ENCODE measurements at regions not wholly inside any gene's neighbourhood (a gene's known extent, or its start where the extent isn't known, plus 50 kb on each side); places are given as distances from the start of the nearest gene placed in this dataset.

- CTCF ChIA-PET = interaction anchor here (0.7 kb wide), 1 partner anchor 50 kb away, joined by 3 read pairs; no protein-coding TSS in a partner anchor
- Histone ChIP-seq H3K9me3 (ENCODE audit: low read depth, low read length, poor library complexity, severe bottlenecking) (no peaks in the 10 kb centered on the region), H3K27ac (ENCODE audit: low read depth, low read length, poor library complexity, severe bottlenecking) (no peak overlapping the region), H3K36me3 (ENCODE audit: insufficient read depth, low read length, poor library complexity, severe bottlenecking) (no peaks in the 10 kb centered on the region), H3K27me3 (replicated peaks; ENCODE audit: insufficient read depth, low read depth, low read length, poor library complexity) (no peaks in the 10 kb centered on the region), H3K4me1 (ENCODE audit: insufficient read depth, low read length, poor library complexity, severe bottlenecking) (no peaks in the 10 kb centered on the region), H3K4me3 (ENCODE audit: low read depth, low read length, poor library complexity, severe bottlenecking) (no peak overlapping the region)
- TF ChIP-seq CTCF (conservative IDR thresholded peaks at IDR 0.05; ENCODE audit: low read depth, low read length) (no peak), EZH2 (IDR thresholded peaks at IDR 0.05; ENCODE audit: borderline replicate concordance, low read depth, low read length, poor library complexity, severe bottlenecking) (no peak)
- POLR2A ChIA-PET (ENCODE audit: low non-redundant PET) = no interaction called here
- BruUV-seq (replicated peaks) = no TSS peak
- intact Hi-C loops (cut with micrococcal nuclease; ENCODE audit: unreplicated experiment) = no loop called here
- no peak for DNase-seq (ENCODE audit: low spot score)
Observed at GRCh38 chr9:92187390-92187789, 72.2 kb upstream of the SPTLC1 start.

GRCh38 chr9:92186631-92187030 lies 71.4 kb upstream of the SPTLC1 start:
- Histone ChIP-seq H3K36me3 (ENCODE audit: insufficient read depth, low read length, poor library complexity, severe bottlenecking) (no peaks in the 10 kb centered on the region), H3K27ac (ENCODE audit: low read depth, low read length, poor library complexity, severe bottlenecking) (no peak overlapping the region), H3K27me3 (replicated peaks; ENCODE audit: insufficient read depth, low read depth, low read length, poor library complexity) (no peaks in the 10 kb centered on the region), H3K4me3 (ENCODE audit: low read depth, low read length, poor library complexity, severe bottlenecking) (no peak overlapping the region), H3K4me1 (ENCODE audit: insufficient read depth, low read length, poor library complexity, severe bottlenecking) (no peaks in the 10 kb centered on the region), H3K9me3 (ENCODE audit: low read depth, low read length, poor library complexity, severe bottlenecking) (no peaks in the 10 kb centered on the region)
- no TSS peak for BruUV-seq (replicated peaks)
- no peak for DNase-seq (ENCODE audit: low spot score)
- CTCF ChIA-PET = no interaction called here
- POLR2A ChIA-PET (ENCODE audit: low non-redundant PET) = no interaction called here
- intact Hi-C loops (cut with micrococcal nuclease; ENCODE audit: unreplicated experiment) = no loop called here
- TF ChIP-seq EZH2 (IDR thresholded peaks at IDR 0.05; ENCODE audit: borderline replicate concordance, low read depth, low read length, poor library complexity, severe bottlenecking) = no peak
- TF ChIP-seq CTCF (conservative IDR thresholded peaks at IDR 0.05; ENCODE audit: low read depth, low read length) = no peak

- no peak for TF ChIP-seq CTCF (conservative IDR thresholded peaks at IDR 0.05; ENCODE audit: low read depth, low read length)
- no peak for TF ChIP-seq EZH2 (IDR thresholded peaks at IDR 0.05; ENCODE audit: borderline replicate concordance, low read depth, low read length, poor library complexity, severe bottlenecking)
- no TSS peak for BruUV-seq (replicated peaks)
- Histone ChIP-seq H3K4me3 (ENCODE audit: low read depth, low read length, poor library complexity, severe bottlenecking) (no peak overlapping the region), H3K27me3 (replicated peaks; ENCODE audit: insufficient read depth, low read depth, low read length, poor library complexity) (no peaks in the 10 kb centered on the region), H3K27ac (ENCODE audit: low read depth, low read length, poor library complexity, severe bottlenecking) (no peak overlapping the region), H3K4me1 (ENCODE audit: insufficient read depth, low read length, poor library complexity, severe bottlenecking) (peaks cover 5% of the 10 kb centered on the region), H3K9me3 (ENCODE audit: low read depth, low read length, poor library complexity, severe bottlenecking) (no peaks in the 10 kb centered on the region), H3K36me3 (ENCODE audit: insufficient read depth, low read length, poor library complexity, severe bottlenecking) (no peaks in the 10 kb centered on the region)
- intact Hi-C loops (cut with micrococcal nuclease; ENCODE audit: unreplicated experiment) = no loop called here
- CTCF ChIA-PET = no interaction called here
- POLR2A ChIA-PET (ENCODE audit: low non-redundant PET) = no interaction called here
- DNase-seq (ENCODE audit: low spot score) = no peak
Observed at GRCh38 chr9:92185681-92186080, 70.5 kb upstream of the SPTLC1 start.

Data from A673 (cell line).